Suprapubic skin (tissue), 4 donors: ENCODE measurements at regions not wholly inside any gene's neighbourhood (a gene's known extent, or its start where the extent isn't known, plus 50 kb on each side); places are given as distances from the start of the nearest gene placed in this dataset.

Source experiments
- DNase-seq, 2 donors: peaks; one replicate each; pipeline ENCODE4 v3.0.0-alpha.2; 2019; ENCODE audit warnings: low spot score in 2 of 2
- H3K27ac ChIP-seq: fragments of 200-600 bp; sonication (generic); one replicate; pipeline ENCODE4 v1.5.1; 2019
- H3K27me3 ChIP-seq: fragments of 200-600 bp; sonication (generic); one replicate; pipeline ENCODE4 v1.5.1; 2019
- H3K36me3 ChIP-seq: fragments of 200-600 bp; sonication (generic); one replicate; pipeline ENCODE4 v1.5.1; 2019
- H3K4me1 ChIP-seq: fragments of 200-600 bp; sonication (generic); one replicate; pipeline ENCODE4 v1.5.1; 2019
- H3K4me3 ChIP-seq: fragments of 200-600 bp; sonication (generic); one replicate; pipeline ENCODE4 v1.5.1; 2019; ENCODE audit warnings: mild to moderate bottlenecking
- H3K9me3 ChIP-seq: fragments of 200-600 bp; sonication (generic); one replicate; pipeline ENCODE4 v1.5.1; 2019
- EP300 ChIP-seq: sonication (generic); formaldehyde crosslinking; IDR thresholded peaks from one replicate; pipeline ENCODE4 v1.6.1; 2017; ENCODE audit warnings: antibody characterized with exemption
- POLR2A ChIP-seq, 2 donors: fragments of 450-650 bp; IDR thresholded peaks; one replicate each; pipeline ENCODE4 v1.6.1; 2017; ENCODE audit warnings: antibody characterized with exemption in 2 of 2, mild to moderate bottlenecking in 2 of 2, moderate library complexity in 2 of 2
- POLR2AphosphoS5 ChIP-seq, 3 donors: sonication (generic); formaldehyde crosslinking; IDR thresholded peaks; one replicate each; pipeline ENCODE4 v1.6.1; 2017; ENCODE audit warnings: antibody characterized with exemption in 3 of 3
- WGBS: methylation state at CpG from one replicate; pipeline ENCODE4 v1.1.5; 2018; 5-methylcytosine and 5-hydroxymethylcytosine counted together
- TF ChIP-seq, protein P1 (sequence below), 2 donors: fragments of 200-600 bp in 1 of 2; fragments of 450-650 bp in 1 of 2; sonication (generic) in 1 of 2; IDR thresholded peaks; one replicate each; pipeline ENCODE4 v1.5.1; 2016 to 2019; ENCODE audit warnings: antibody characterized with exemption in 2 of 2, mild to moderate bottlenecking in 1 of 2, moderate library complexity in 1 of 2

DNA sequence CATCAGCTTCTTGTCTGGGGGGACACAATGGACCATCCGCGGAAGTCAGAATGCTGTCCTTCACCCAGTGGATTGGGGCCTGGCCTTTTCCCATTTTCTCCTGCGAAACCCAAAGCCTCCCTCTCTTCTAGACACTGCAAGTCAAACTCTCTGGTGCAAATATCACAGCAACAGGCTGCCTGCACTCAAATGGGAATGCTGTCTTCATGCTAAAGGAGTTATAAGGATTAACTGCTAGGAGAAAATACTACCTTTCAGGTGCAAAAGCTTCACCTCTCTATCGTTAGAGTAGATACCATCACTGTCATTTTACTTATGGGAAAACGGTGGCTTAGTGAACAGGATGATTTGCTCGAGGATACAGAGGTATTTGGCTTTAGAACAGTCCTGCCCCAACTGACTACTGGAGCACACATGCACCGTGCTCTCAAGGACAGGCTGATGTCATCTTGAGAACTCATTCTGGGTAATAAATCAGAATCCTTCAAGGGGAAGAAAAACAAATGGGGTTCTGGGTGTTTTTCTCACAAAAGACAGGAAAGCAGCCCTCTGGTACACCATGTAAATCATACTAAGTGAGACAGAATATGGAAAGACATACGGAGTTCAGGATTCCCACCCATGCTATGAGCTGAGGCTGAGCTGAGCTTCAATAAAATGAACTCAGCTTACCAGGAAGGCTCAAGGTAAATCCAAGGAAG is 100.9 kb downstream of the SAMD9 start:
- no peak for DNase-seq
- no peaks in the 10 kb centered on the region for H3K27me3 ChIP-seq
- TF ChIP-seq EP300 (no peak), POLR2AphosphoS5 (IDR thresholded peaks at IDR 0.05) (no peak), POLR2A (IDR thresholded peaks at IDR 0.05) (no peak)
- TF ChIP-seq, protein P1, sequence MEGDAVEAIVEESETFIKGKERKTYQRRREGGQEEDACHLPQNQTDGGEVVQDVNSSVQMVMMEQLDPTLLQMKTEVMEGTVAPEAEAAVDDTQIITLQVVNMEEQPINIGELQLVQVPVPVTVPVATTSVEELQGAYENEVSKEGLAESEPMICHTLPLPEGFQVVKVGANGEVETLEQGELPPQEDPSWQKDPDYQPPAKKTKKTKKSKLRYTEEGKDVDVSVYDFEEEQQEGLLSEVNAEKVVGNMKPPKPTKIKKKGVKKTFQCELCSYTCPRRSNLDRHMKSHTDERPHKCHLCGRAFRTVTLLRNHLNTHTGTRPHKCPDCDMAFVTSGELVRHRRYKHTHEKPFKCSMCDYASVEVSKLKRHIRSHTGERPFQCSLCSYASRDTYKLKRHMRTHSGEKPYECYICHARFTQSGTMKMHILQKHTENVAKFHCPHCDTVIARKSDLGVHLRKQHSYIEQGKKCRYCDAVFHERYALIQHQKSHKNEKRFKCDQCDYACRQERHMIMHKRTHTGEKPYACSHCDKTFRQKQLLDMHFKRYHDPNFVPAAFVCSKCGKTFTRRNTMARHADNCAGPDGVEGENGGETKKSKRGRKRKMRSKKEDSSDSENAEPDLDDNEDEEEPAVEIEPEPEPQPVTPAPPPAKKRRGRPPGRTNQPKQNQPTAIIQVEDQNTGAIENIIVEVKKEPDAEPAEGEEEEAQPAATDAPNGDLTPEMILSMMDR (IDR thresholded peaks at IDR 0.05), result no peak
- no peak overlapping the region for H3K4me3 ChIP-seq
- WGBS, result 57% methylated on average over 8 of the region's 8 CpGs
- H3K36me3 ChIP-seq, result no peaks in the 10 kb centered on the region
- H3K9me3 ChIP-seq, result no peaks in the 10 kb centered on the region
- H3K27ac ChIP-seq, result peak overlapping the region; percentile 30
- peaks cover 37% of the 10 kb centered on the region for H3K4me1 ChIP-seq

DNA sequence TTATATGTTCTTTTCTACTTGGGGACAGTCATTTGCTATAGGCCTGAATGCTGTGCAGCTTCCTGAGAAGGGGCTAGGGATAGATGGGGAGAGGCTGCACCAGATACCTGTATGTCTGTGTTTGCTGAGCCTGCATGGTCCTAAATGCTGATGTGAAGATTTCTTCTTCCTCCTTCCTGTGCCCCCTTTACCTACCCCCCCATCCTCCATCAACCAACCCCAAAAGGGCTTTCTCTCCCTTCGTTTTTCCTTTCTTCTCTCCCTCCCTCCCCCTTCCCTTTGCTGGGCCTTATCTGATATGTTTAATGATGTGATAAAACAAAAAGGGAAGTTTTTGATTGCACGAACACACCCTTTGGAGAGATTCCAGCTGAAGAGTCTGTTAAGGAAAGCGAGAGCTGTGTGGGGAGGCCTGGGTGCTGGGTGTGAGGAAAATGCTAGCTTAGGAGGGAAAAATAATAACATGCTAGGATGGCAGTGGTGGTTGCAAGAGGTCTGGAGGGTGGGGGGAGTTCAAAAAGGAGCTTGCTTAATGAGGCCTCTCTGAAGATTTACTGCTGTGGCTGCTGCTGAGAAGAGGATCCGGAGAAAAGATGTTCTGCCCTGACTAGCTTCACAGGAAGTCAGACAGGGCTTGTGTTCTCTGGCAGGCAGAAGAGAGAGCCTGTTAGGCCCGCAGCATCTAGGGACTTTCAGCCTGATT is 101.8 kb downstream of the SAMD9 start:
- H3K27ac ChIP-seq, result peak overlapping the region; percentile 30

DNA sequence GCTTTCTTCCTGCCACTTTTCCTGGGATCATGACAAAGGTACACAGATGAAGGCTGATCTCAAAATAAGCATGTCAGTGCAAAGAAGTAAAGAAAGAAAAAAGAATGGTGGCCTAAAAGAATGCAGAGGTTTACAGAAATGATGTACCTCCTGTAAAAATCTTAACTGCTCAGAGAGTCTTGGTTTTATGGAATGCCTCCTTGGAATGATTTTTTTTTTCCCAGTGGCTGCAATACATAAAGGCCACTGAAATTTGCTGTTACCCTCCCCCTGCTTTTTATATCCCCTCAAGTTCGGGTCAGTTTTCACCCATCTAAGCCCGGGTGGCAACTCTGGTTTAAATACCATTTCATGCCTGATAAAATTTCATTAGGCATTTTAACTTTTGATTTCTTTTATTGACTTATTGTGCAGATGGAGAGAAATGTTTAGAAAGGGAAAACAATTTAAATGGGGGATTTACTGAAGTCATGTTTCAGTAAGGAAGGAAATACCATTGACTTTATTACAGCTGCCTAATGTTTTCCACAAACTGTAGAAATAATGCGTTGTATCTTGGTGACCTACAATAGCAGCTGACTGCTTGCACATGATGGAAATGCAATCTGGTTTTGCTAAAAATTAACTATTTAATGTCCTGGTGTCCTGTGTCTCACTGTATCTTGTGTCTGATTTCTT is 102.5 kb downstream of the SAMD9 start:
- Histone ChIP-seq H3K9me3 (no peaks in the 10 kb centered on the region), H3K4me1 (peaks cover 38% of the 10 kb centered on the region), H3K27ac (peak overlapping the region; percentile 42), H3K27me3 (no peaks in the 10 kb centered on the region), H3K4me3 (no peak overlapping the region), H3K36me3 (no peaks in the 10 kb centered on the region)
- TF ChIP-seq POLR2AphosphoS5 (IDR thresholded peaks at IDR 0.05) (no peak), EP300 (no peak), POLR2A (IDR thresholded peaks at IDR 0.05) (no peak)
- TF ChIP-seq, protein P1 (IDR thresholded peaks at IDR 0.05), result no peak
- 46% methylated on average over 3 of the region's 3 CpGs for WGBS
- no peak for DNase-seq

More for the DNA sequence above, 101.8 kb downstream of the SAMD9 start:
- WGBS, result 16% methylated on average over 5 of the region's 5 CpGs
- Histone ChIP-seq H3K36me3 (no peaks in the 10 kb centered on the region), H3K9me3 (no peaks in the 10 kb centered on the region), H3K4me1 (peaks cover 38% of the 10 kb centered on the region), H3K4me3 (no peak overlapping the region), H3K27me3 (no peaks in the 10 kb centered on the region)
- no peak for DNase-seq
- TF ChIP-seq EP300, result no peak
- TF ChIP-seq, protein P1 (IDR thresholded peaks at IDR 0.05), result no peak
- TF ChIP-seq POLR2A (IDR thresholded peaks at IDR 0.05), result no peak
- TF ChIP-seq POLR2AphosphoS5 (IDR thresholded peaks at IDR 0.05), result no peak

DNA sequence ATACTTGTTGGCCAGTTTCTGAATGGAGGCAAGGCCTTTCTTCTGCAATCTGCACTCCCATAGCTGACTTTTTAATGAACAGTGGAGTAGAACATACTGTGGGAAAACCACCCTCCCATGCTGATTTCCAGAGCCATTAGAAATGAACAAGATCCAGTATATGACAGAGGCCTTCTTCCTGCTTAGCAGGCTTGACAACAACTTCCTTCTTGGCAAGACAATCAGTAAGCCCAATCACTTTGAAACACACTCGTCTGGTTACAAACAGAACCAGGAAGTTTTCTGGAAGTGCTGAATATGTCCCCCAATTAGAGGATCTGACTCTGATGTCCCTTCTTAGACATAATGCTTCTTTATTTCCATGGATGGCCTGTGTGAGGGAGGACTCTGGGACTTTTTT is 103.4 kb downstream of the SAMD9 start:
- no peak for TF ChIP-seq EP300
- TF ChIP-seq POLR2A (IDR thresholded peaks at IDR 0.05), result no peak
- TF ChIP-seq POLR2AphosphoS5 (IDR thresholded peaks at IDR 0.05), result no peak
- TF ChIP-seq, protein P1 (IDR thresholded peaks at IDR 0.05), result no peak
- no peaks in the 10 kb centered on the region for H3K27me3 ChIP-seq
- peak overlapping the region; percentile 42 for H3K27ac ChIP-seq
- H3K36me3 ChIP-seq, result no peaks in the 10 kb centered on the region
- H3K9me3 ChIP-seq, result no peaks in the 10 kb centered on the region
- WGBS, result 28% methylated on average over 1 of the region's 1 CpG
- H3K4me1 ChIP-seq, result peaks cover 38% of the 10 kb centered on the region
- DNase-seq, result no peak
- no peak overlapping the region for H3K4me3 ChIP-seq
